PC-9 (cell line): ENCODE measurements at regions not wholly inside any gene's neighbourhood (a gene's known extent, or its start where the extent isn't known, plus 50 kb on each side); places are given as distances from the start of the nearest gene placed in this dataset.

Experiments used
- EZH2 ChIP-seq: fragments of 200-600 bp; sonication (generic); IDR thresholded peaks from 2 replicates; pipeline ENCODE4 v1.8.0; 2017; ENCODE audit warnings: antibody characterized with exemption, low read depth
- TF ChIP-seq, protein P1 (sequence below): fragments of 200-600 bp; sonication (generic); conservative IDR thresholded peaks from 2 replicates; pipeline ENCODE4 v1.6.1; 2017; ENCODE audit warnings: mixed run types, antibody characterized with exemption, mild to moderate bottlenecking, moderate library complexity

DNA sequence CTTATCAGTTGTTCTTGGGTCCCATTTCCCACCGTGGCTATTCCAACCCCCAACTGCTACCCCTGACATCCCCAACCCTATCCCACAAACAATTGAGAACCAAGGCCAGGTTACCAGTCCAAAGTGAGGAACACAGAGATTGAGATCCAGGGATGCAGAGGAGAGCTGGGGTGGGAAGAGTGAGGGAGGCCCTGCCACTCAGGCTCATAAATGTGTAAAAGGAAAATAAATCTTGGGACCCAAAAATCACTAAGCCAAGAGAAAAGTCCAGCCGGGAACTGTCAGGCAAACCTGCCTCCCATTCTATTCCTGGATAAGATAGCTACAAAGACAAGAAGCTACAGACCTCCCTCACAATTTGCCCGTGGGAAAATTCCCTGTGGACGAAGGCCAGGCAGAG, 101.1 kb upstream of the DLG1 start:
- TF ChIP-seq, protein P1, sequence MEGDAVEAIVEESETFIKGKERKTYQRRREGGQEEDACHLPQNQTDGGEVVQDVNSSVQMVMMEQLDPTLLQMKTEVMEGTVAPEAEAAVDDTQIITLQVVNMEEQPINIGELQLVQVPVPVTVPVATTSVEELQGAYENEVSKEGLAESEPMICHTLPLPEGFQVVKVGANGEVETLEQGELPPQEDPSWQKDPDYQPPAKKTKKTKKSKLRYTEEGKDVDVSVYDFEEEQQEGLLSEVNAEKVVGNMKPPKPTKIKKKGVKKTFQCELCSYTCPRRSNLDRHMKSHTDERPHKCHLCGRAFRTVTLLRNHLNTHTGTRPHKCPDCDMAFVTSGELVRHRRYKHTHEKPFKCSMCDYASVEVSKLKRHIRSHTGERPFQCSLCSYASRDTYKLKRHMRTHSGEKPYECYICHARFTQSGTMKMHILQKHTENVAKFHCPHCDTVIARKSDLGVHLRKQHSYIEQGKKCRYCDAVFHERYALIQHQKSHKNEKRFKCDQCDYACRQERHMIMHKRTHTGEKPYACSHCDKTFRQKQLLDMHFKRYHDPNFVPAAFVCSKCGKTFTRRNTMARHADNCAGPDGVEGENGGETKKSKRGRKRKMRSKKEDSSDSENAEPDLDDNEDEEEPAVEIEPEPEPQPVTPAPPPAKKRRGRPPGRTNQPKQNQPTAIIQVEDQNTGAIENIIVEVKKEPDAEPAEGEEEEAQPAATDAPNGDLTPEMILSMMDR, result no peak
- TF ChIP-seq EZH2, result no peak
